NCI-H345 treated with DMSO at 0.1 percent for 48 hours (cell line): ENCODE measurements at regions not wholly inside any gene's neighbourhood (a gene's known extent, or its start where the extent isn't known, plus 50 kb on each side); places are given as distances from the start of the nearest gene placed in this dataset.
"Not testable (repeated sequence)": the region's sequence is repeated elsewhere in the genome, so short reads cannot be mapped to it uniquely, and the experiment has no call there.

Source experiments
- DNase-seq: peaks from one replicate; lab custom pipeline; 2025; ENCODE audit not compliant: unreplicated experiment; lab: John Stamatoyannopoulos, UW

- DNase-seq: no peak
Observed at GRCh38 chr5:163874431-163874830, 369.0 kb downstream of the MAT2B start.

- not testable (repeated sequence) for DNase-seq
Observed at GRCh38 chr5:163874912-163875311, 369.5 kb downstream of the MAT2B start.

GRCh38 chr5:163877865-163878264, 372.4 kb downstream of the MAT2B start:
- DNase-seq: no peak

GRCh38 chr5:163878490-163878889, 373.1 kb downstream of the MAT2B start:
- DNase-seq: no peak

GRCh38 chr5:163880302-163880701, 374.9 kb downstream of the MAT2B start:
- DNase-seq: no peak

GRCh38 chr5:163885117-163885516, 379.7 kb downstream of the MAT2B start:
- no peak for DNase-seq

GRCh38 chr5:163887854-163888253, 382.4 kb downstream of the MAT2B start:
- DNase-seq: no peak

- DNase-seq: no peak
Observed at GRCh38 chr5:163888366-163888765, 382.9 kb downstream of the MAT2B start.

- no peak for DNase-seq
Observed at GRCh38 chr5:163889369-163889768, 383.9 kb downstream of the MAT2B start.

- no peak for DNase-seq
Observed at GRCh38 chr5:163890261-163890660, 384.8 kb downstream of the MAT2B start.

- DNase-seq: no peak
Observed at GRCh38 chr5:163893281-163893680, 387.9 kb downstream of the MAT2B start.

GRCh38 chr5:163894645-163895044, 389.2 kb downstream of the MAT2B start:
- DNase-seq: no peak

GRCh38 chr5:163898873-163899272, 393.5 kb downstream of the MAT2B start:
- no peak for DNase-seq

GRCh38 chr5:163907783-163908182, 402.4 kb downstream of the MAT2B start:
- DNase-seq: not testable (repeated sequence)

GRCh38 chr5:163908253-163908652, 402.8 kb downstream of the MAT2B start:
- no peak for DNase-seq

- no peak for DNase-seq
Observed at GRCh38 chr5:163910226-163910625, 404.8 kb downstream of the MAT2B start.

GRCh38 chr5:163912046-163912445, 406.6 kb downstream of the MAT2B start:
- no peak for DNase-seq

- DNase-seq: no peak
Observed at GRCh38 chr5:163913548-163913947, 408.1 kb downstream of the MAT2B start.

- no peak for DNase-seq
Observed at GRCh38 chr5:163914910-163915309, 409.5 kb downstream of the MAT2B start.

- DNase-seq: no peak
Observed at GRCh38 chr5:163915481-163915961, 410.1 kb downstream of the MAT2B start.

GRCh38 chr5:163916376-163916775, 411.0 kb downstream of the MAT2B start:
- DNase-seq: no peak

GRCh38 chr5:163916861-163917260, 411.4 kb downstream of the MAT2B start:
- DNase-seq: no peak

GRCh38 chr5:163917747-163918146, 412.3 kb downstream of the MAT2B start:
- no peak for DNase-seq

- DNase-seq: not testable (repeated sequence)
Observed at GRCh38 chr5:163934990-163935389, 429.6 kb downstream of the MAT2B start.
